Stomach (tissue), 4 donors: ENCODE measurements at regions not wholly inside any gene's neighbourhood (a gene's known extent, or its start where the extent isn't known, plus 50 kb on each side); places are given as distances from the start of the nearest gene placed in this dataset.

Source experiments
- CTCF ChIP-seq, 7 experiments: fragments of 450-650 bp in 4 of 7; fragments of 200-600 bp in 3 of 7; sonication (generic) in 3 of 7; IDR thresholded peaks; one replicate each; pipeline ENCODE4 v1.5.1; 2016 to 2019; ENCODE audit warnings: antibody characterized with exemption in 7 of 7, control low read depth in 2 of 7, mild to moderate bottlenecking in 1 of 7
- POLR2A ChIP-seq, 4 donors: fragments of 450-650 bp; IDR thresholded peaks; one replicate each; pipeline ENCODE4 v1.6.1; 2016; ENCODE audit warnings: antibody characterized with exemption in 4 of 4, control low read depth in 2 of 4, mild to moderate bottlenecking in 1 of 4, moderate library complexity in 1 of 4

- no peak for TF ChIP-seq CTCF (IDR thresholded peaks at IDR 0.05)
- no peak for TF ChIP-seq POLR2A (IDR thresholded peaks at IDR 0.05)
Measured at GRCh38 chr2:153140498-153140897, 338.1 kb downstream of the RPRM start.
